SK-N-SH (cell line): ENCODE measurements at regions not wholly inside any gene's neighbourhood (a gene's known extent, or its start where the extent isn't known, plus 50 kb on each side); places are given as distances from the start of the nearest gene placed in this dataset.

Experiments
- CTCF ChIA-PET: fragments of 300-600, 350-600 bp; formaldehyde crosslinking; extraction: SDS; loops from one replicate; lab custom pipeline; 2021; lab: Yijun Ruan, JAX
- POLR2A ChIA-PET: fragments of 350-600 bp; sonication (Branson Sonifier 250); formaldehyde crosslinking; extraction: SDS; loops from one replicate; lab custom pipeline; 2020; ENCODE audit warnings: antibody characterized with exemption, inconsistent platforms; lab: Yijun Ruan, JAX
- DNase-seq: peaks from one replicate; pipeline ENCODE4 v3.0.0; 2012
- H2AFZ ChIP-seq: fragments of 200-600 bp; sonication (generic); 2 replicates; pipeline ENCODE4 v1.8.1; 2016; ENCODE audit warnings: antibody characterized with exemption, mild to moderate bottlenecking, low read depth
- H3F3A ChIP-seq: fragments of 200-600 bp; sonication (generic); replicated peaks from 2 replicates; pipeline ENCODE3; 2016; ENCODE audit warnings: antibody characterized with exemption, mild to moderate bottlenecking; ENCODE audit not compliant: insufficient read depth
- H3K27ac ChIP-seq, 2 experiments: fragments of 200-500 bp in 1 of 2; fragments of 200-600 bp in 1 of 2; sonication (Bioruptor generic) in 1 of 2; sonication (generic), shearing (Covaris generic) in 1 of 2; 2 replicates each; pipeline versions ENCODE4 v1.5.1 to v1.6.1; 2014 to 2016; ENCODE audit warnings: low read depth in 2 of 2, inconsistent platforms in 1 of 2, low read length in 1 of 2, mild to moderate bottlenecking in 1 of 2, mixed read lengths in 1 of 2
- H3K27me3 ChIP-seq: fragments of 200-600 bp; sonication (generic), shearing (Covaris generic); 2 replicates; pipeline ENCODE4 v1.6.1; 2016; ENCODE audit warnings: mixed run types; ENCODE audit not compliant: insufficient read depth
- H3K36me3 ChIP-seq, 2 experiments: fragments of 200-500 bp in 1 of 2; fragments of 200-600 bp in 1 of 2; sonication (Bioruptor generic) in 1 of 2; sonication (generic) in 1 of 2; replicated peaks in 1 of 2; 2 replicates each; pipeline versions ENCODE3 to v1.5.1; 2014 to 2016; ENCODE audit warnings: low read length in 1 of 2, mild to moderate bottlenecking in 1 of 2; ENCODE audit not compliant: insufficient read depth in 2 of 2, control insufficient read depth in 1 of 2
- H3K4me1 ChIP-seq, 2 experiments: fragments of 200-500 bp in 1 of 2; fragments of 200-600 bp in 1 of 2; sonication (Bioruptor generic) in 1 of 2; sonication (generic), shearing (Covaris generic) in 1 of 2; 2 replicates each; pipeline versions ENCODE4 v1.5.1 to v1.6.1; 2014 to 2016; ENCODE audit warnings: low read depth in 1 of 2, low read length in 1 of 2, mixed run types in 1 of 2; ENCODE audit not compliant: insufficient read depth in 2 of 2, control insufficient read depth in 1 of 2
- H3K4me2 ChIP-seq: fragments of 200-600 bp; sonication (generic), shearing (Covaris generic); 2 replicates; pipeline ENCODE4 v1.6.1; 2017; ENCODE audit warnings: mixed run types
- H3K4me3 ChIP-seq, 2 experiments: fragments of 200-500 bp in 1 of 2; fragments of 200-600 bp in 1 of 2; sonication (Bioruptor generic) in 1 of 2; sonication (generic), shearing (Covaris generic) in 1 of 2; 2 replicates each; pipeline versions ENCODE4 v1.5.1 to v1.8.1; 2014 to 2016; ENCODE audit warnings: low read depth in 2 of 2, inconsistent platforms in 1 of 2, low read length in 1 of 2, mild to moderate bottlenecking in 1 of 2, mixed read lengths in 1 of 2, moderate library complexity in 1 of 2
- H3K79me2 ChIP-seq: fragments of 200-600 bp; sonication (generic); 2 replicates; pipeline ENCODE4 v1.8.1; 2017; ENCODE audit warnings: mild to moderate bottlenecking; ENCODE audit not compliant: insufficient read depth
- H3K9ac ChIP-seq: fragments of 200-600 bp; sonication (generic); 2 replicates; pipeline ENCODE4 v1.6.1; 2017; ENCODE audit warnings: mixed run types
- H3K9me2 ChIP-seq: fragments of 200-600 bp; sonication (generic); 2 replicates; pipeline ENCODE4 v1.6.1; 2017; ENCODE audit warnings: mixed run types
- H3K9me3 ChIP-seq: fragments of 200-600 bp; sonication (generic); 2 replicates; pipeline ENCODE4 v1.6.1; 2017; ENCODE audit warnings: mixed run types, mild to moderate bottlenecking, moderate library complexity
- H4K20me1 ChIP-seq: fragments of 200-600 bp; sonication (generic); 2 replicates; pipeline ENCODE4 v1.6.1; 2017; ENCODE audit warnings: mild to moderate bottlenecking, mixed run types; ENCODE audit not compliant: insufficient read depth
- CHD2 ChIP-seq: fragments of 150-350 bp; IDR thresholded peaks from 2 replicates; pipeline ENCODE4 v1.6.1; 2018; ENCODE audit warnings: low read length; ENCODE audit not compliant: partially characterized antibody
- ELF1 ChIP-seq: IDR thresholded peaks from 2 replicates; pipeline ENCODE4 v1.4.0; 2012
- EP300 ChIP-seq, 2 experiments: IDR thresholded peaks; 2 replicates each; pipeline versions ENCODE4 v1.4.0 to v1.6.1; 2012; ENCODE audit warnings: borderline replicate concordance in 1 of 2, low read depth in 1 of 2, low read length in 1 of 2
- FOSL2 ChIP-seq: IDR thresholded peaks from 2 replicates; pipeline ENCODE4 v1.4.0; 2012; ENCODE audit warnings: low read depth, mild to moderate bottlenecking, moderate library complexity, borderline replicate concordance
- IRF3 ChIP-seq: fragments of 150-350 bp; IDR thresholded peaks from 2 replicates; pipeline ENCODE4 v1.6.1; 2016; ENCODE audit warnings: mild to moderate bottlenecking, low read depth, low read length
- MXI1 ChIP-seq: IDR thresholded peaks from 2 replicates; pipeline ENCODE4 v1.6.1; 2012; ENCODE audit warnings: mild to moderate bottlenecking, low read depth, low read length, improper control_type of control experiment
- NFIC ChIP-seq: IDR thresholded peaks from 2 replicates; pipeline ENCODE4 v1.4.0; 2012; ENCODE audit warnings: borderline replicate concordance
- NRF1 ChIP-seq: IDR thresholded peaks from 2 replicates; pipeline ENCODE4 v1.6.1; 2012; ENCODE audit warnings: low read depth, mild to moderate bottlenecking, low read length
- PBX3 ChIP-seq: IDR thresholded peaks from 2 replicates; pipeline ENCODE4; 2012
- RAD21 ChIP-seq: IDR thresholded peaks from 2 replicates; pipeline ENCODE4 v1.6.1; 2012; ENCODE audit warnings: mild to moderate bottlenecking, low read length
- RFX5 ChIP-seq: IDR thresholded peaks from 2 replicates; pipeline ENCODE4 v1.6.1; 2012; ENCODE audit warnings: mild to moderate bottlenecking, improper control_type of control experiment, low read length
- SMC3 ChIP-seq: IDR thresholded peaks from 2 replicates; pipeline ENCODE4 v1.6.1; 2012; ENCODE audit warnings: low read depth, low read length, improper control_type of control experiment
- TCF12 ChIP-seq: IDR thresholded peaks from 2 replicates; pipeline ENCODE4 v1.4.0; 2012
- USF1 ChIP-seq: IDR thresholded peaks from 2 replicates; pipeline ENCODE4 v1.4.0; 2012; ENCODE audit warnings: low read depth, borderline replicate concordance
- WGBS: methylation state at CpG from one replicate; pipeline ENCODE4 v1.1.6; 2017; ENCODE audit warnings: low lambda C conversion rate; 5-methylcytosine and 5-hydroxymethylcytosine counted together

GRCh38 chr1:218895064-218895587, 278.6 kb upstream of the LYPLAL1 start:
- TF ChIP-seq PBX3, result no peak
- TF ChIP-seq FOSL2, result no peak
- no peak for TF ChIP-seq TCF12
- no peak for TF ChIP-seq RAD21
- no peak for TF ChIP-seq EP300 (IDR thresholded peaks at IDR 0.05; ENCODE audit: borderline replicate concordance in 1 of 2, low read depth in 1 of 2, low read length in 1 of 2)
- no peak for TF ChIP-seq ELF1
- no peak for TF ChIP-seq NRF1
- no peak for TF ChIP-seq RFX5
- TF ChIP-seq NFIC, result no peak
- TF ChIP-seq MXI1, result no peak

GRCh38 chr1:218896202-218896601, 277.5 kb upstream of the LYPLAL1 start:
- no peak overlapping the region for H3K4me3 ChIP-seq
- no peaks in the 10 kb centered on the region for H3K9me3 ChIP-seq
- no peak overlapping the region for H3K27ac ChIP-seq
- H3K4me1 ChIP-seq, result no peaks in the 10 kb centered on the region; a peak in 1 of 4 replicates
- no peaks in the 10 kb centered on the region for H3K79me2 ChIP-seq
- no peaks in the 10 kb centered on the region for H3F3A ChIP-seq
- no peaks in the 10 kb centered on the region for H3K36me3 ChIP-seq
- DNase-seq, result no peak
- CTCF ChIA-PET, result no interaction called here
- H3K27me3 ChIP-seq, result no peaks in the 10 kb centered on the region
- no peaks in the 10 kb centered on the region for H3K9me2 ChIP-seq
- H4K20me1 ChIP-seq, result no peaks in the 10 kb centered on the region
- no peak overlapping the region for H3K4me2 ChIP-seq
- WGBS, result 78% methylated on average over 5 of the region's 5 CpGs
- no peak overlapping the region for H3K9ac ChIP-seq
- no peak overlapping the region for H2AFZ ChIP-seq
- POLR2A ChIA-PET, result no interaction called here
- TF ChIP-seq MXI1, result no peak
- no peak for TF ChIP-seq IRF3
- TF ChIP-seq NFIC, result no peak
- no peak for TF ChIP-seq SMC3
- no peak for TF ChIP-seq CHD2
- no peak for TF ChIP-seq FOSL2
- TF ChIP-seq USF1, result no peak
- TF ChIP-seq NRF1, result no peak
- TF ChIP-seq PBX3, result no peak

More at GRCh38 chr1:218895064-218895587, 278.6 kb upstream of the LYPLAL1 start:
- Histone ChIP-seq H3K36me3 (no peaks in the 10 kb centered on the region), H3K4me2 (no peak overlapping the region), H4K20me1 (no peaks in the 10 kb centered on the region), H3K9me2 (no peaks in the 10 kb centered on the region), H3K27ac (no peak overlapping the region), H2AFZ (no peak overlapping the region), H3K9me3 (no peaks in the 10 kb centered on the region), H3K9ac (no peak overlapping the region), H3K4me3 (no peak overlapping the region), H3F3A (no peaks in the 10 kb centered on the region), H3K4me1 (no peaks in the 10 kb centered on the region; a peak in 1 of 4 replicates), H3K79me2 (no peaks in the 10 kb centered on the region), H3K27me3 (no peaks in the 10 kb centered on the region)
- ChIA-PET CTCF (no interaction called here), POLR2A (no interaction called here)
- 77% methylated on average over 3 of the region's 3 CpGs for WGBS
- no peak for DNase-seq
